GM12872 (cell line): ENCODE measurements at regions not wholly inside any gene's neighbourhood (a gene's known extent, or its start where the extent isn't known, plus 50 kb on each side); places are given as distances from the start of the nearest gene placed in this dataset.

Experiments
- CTCF ChIP-seq: IDR thresholded peaks from 3 replicates; pipeline ENCODE4 v1.5.1; 2011; ENCODE audit warnings: low read depth, mild to moderate bottlenecking, low read length, moderate library complexity; ENCODE audit not compliant: insufficient read depth

DNA sequence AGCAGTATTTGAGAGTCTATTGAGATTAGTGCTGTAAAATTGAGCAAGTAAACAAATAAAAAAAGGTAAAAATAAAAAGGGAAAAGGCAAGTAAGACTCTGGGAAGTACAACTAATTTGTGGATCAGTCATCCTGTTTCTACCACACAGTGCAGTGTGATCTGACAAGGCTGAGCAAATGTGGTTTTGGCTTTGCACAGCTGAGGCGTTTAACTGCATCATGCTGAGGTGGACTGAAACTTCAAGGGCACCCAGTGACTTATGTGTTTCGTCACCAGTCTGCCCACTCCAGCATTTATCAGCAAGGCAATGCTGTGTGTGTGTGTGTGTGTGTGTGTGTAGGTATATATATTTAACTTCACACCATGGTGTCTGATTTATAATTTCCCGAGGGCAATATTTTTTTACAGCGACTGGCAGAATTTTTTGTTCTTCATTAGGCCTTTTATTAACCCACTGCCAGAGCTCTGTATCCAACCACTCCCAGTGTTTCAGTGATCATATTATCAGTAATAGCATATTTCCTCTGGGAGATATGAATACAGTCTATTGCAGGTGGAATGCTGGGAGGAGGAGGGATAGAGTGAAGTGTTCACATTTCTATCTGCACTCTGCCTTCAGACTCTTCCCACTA is 131.5 kb upstream of the SATB1 start:
- TF ChIP-seq CTCF = no peak

GRCh38 chr3:18556001-18556408 is 130.9 kb upstream of the SATB1 start:
- no peak for TF ChIP-seq CTCF

DNA sequence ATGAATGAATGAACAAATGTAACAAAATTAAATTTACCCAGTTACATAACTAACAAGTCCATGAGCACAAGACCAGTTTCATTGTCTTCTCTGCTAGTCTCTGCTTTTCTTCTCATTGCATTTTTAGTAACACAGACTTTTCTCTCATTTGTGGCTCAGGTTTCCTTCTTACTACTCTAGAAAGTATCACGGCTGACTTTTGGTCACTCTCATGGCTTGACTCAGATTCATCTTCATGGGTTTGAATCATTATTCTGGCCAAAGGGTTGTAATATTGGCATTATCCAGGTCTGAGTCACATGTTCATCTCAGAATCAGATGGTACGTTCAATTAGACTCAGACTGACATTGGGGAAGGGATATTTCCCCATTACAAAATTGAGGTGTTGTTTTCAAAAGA is 121.5 kb upstream of the SATB1 start:
- no peak for TF ChIP-seq CTCF

GRCh38 chr3:18544146-18544545 is 119.0 kb upstream of the SATB1 start:
- no peak for TF ChIP-seq CTCF

DNA sequence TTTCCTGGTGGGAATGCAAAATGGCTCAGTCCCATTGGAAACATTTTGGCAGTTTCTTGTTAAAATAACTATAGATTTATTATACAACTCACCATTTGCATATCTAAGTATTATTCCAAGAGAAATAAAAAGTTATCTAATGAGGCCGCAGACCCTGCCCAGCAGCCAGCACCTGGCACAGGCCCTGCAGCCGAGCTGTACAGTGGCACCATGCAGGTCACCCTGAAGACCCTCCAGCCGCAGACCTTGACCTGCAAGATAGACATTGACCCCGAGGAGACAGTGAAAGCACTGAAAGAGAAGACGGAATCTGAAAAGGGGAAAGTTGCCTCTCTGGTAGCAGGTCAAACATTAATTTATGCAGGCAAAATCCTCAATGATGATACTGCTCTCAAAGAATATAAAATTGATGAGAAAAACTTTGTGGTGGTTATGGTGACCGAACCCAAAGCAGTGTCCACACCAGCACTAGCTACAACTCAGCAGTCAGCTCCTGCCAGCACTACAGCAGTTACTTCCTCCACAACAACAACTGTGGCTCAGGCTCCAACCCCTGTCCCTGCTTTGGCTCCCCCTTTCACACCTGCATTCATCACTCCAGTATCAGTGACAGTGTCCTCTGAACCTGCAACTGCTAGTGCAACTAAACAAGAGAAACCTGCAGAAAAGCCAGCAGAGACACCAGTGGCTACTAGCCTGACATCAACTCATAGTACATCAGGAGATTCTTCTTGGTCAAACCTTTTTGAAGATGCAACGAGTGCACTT is 113.5 kb upstream of the SATB1 start:
- no peak for TF ChIP-seq CTCF

GRCh38 chr3:18533039-18533438 is 107.9 kb upstream of the SATB1 start:
- TF ChIP-seq CTCF = no peak

DNA sequence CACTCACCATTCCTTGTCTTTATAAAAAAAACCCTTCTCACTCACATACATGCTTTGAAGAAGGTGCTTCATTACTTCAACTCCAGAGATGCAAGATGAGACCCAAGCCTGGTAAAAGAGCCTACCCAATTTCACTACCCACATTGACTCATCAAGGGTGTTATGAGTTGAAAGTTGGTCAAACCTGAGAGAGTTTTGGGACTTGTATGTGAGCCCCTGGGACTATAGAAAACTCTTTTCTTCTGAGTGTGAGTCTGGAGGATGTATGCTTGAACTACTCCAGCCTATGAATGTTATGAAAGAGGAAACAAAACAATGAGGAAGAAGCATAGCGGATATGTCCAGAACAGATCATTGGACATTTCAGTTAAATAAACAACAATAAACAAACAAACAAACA is 106.5 kb upstream of the SATB1 start:
- no peak for TF ChIP-seq CTCF
